OCI-LY3 (cell line): ENCODE measurements at regions not wholly inside any gene's neighbourhood (a gene's known extent, or its start where the extent isn't known, plus 50 kb on each side); places are given as distances from the start of the nearest gene placed in this dataset.

Experiments used
- H2AFZ ChIP-seq: fragments of 200-600, 300-600 bp; shearing (Covaris generic); 2 replicates; pipeline ENCODE4 v1.6.0; 2014; ENCODE audit warnings: antibody characterized with exemption, low read depth, low read length
- H3K27ac ChIP-seq: fragments of 200-600, 300-600 bp; sonication (generic); 2 replicates; pipeline ENCODE4 v1.5.1; 2014; ENCODE audit warnings: mild to moderate bottlenecking, low read length, moderate library complexity, mixed read lengths
- H3K27me3 ChIP-seq: fragments of 200-600, 300-600 bp; sonication (generic); 2 replicates; pipeline ENCODE4 v1.6.1; 2014; ENCODE audit warnings: low read depth, low read length, mixed read lengths
- H3K36me3 ChIP-seq: fragments of 200-600, 300-600 bp; sonication (generic); replicated peaks from 2 replicates; pipeline ENCODE3; 2014; ENCODE audit warnings: low read depth, low read length, mixed read lengths
- H3K4me1 ChIP-seq: fragments of 300-600, 200-600 bp; sonication (generic); 2 replicates; pipeline ENCODE4 v1.6.1; 2014; ENCODE audit warnings: low read length, mixed read lengths
- H3K4me2 ChIP-seq: fragments of 200-600, 300-600 bp; sonication (generic); 2 replicates; pipeline ENCODE4 v1.6.1; 2014; ENCODE audit warnings: low read length, mixed read lengths
- H3K4me3 ChIP-seq: fragments of 300-600, 200-600 bp; sonication (generic); 2 replicates; pipeline ENCODE4 v1.5.1; 2014; ENCODE audit warnings: antibody characterized with exemption, mild to moderate bottlenecking, low read length, moderate library complexity
- H3K79me2 ChIP-seq: fragments of 300-600, 200-600 bp; shearing (Covaris generic); 2 replicates; pipeline ENCODE4 v1.6.1; 2014; ENCODE audit warnings: mild to moderate bottlenecking, low read length, mixed read lengths
- H3K9ac ChIP-seq: fragments of 300-600, 200-600 bp; shearing (Covaris generic); 2 replicates; pipeline ENCODE4 v1.6.0; 2014; ENCODE audit warnings: mild to moderate bottlenecking, low read length, moderate library complexity
- H3K9me3 ChIP-seq: fragments of 200-600, 300-600 bp; shearing (Covaris generic); 2 replicates; pipeline ENCODE4 v1.6.1; 2014; ENCODE audit warnings: low read length, mixed read lengths; ENCODE audit not compliant: insufficient read depth
- H4K20me1 ChIP-seq: fragments of 200-600, 300-600 bp; sonication (generic); 2 replicates; pipeline ENCODE4 v1.6.1; 2016; ENCODE audit warnings: low read length, mixed read lengths; ENCODE audit not compliant: insufficient read depth
- CTCF ChIP-seq: fragments of 200-600, 300-600 bp; sonication (generic); IDR thresholded peaks from 2 replicates; pipeline ENCODE4 v1.5.1; 2014; ENCODE audit warnings: antibody characterized with exemption, low read length, low read depth
- EZH2phosphoT487 ChIP-seq: fragments of 200-600 bp; shearing (Covaris generic); IDR thresholded peaks from 2 replicates; pipeline ENCODE4 v1.6.1; 2018; ENCODE audit warnings: antibody characterized with exemption, mixed run types, low read depth

- no peak overlapping the region for H3K4me3 ChIP-seq
- H3K4me2 ChIP-seq, result no peak overlapping the region
- TF ChIP-seq EZH2phosphoT487, result no peak
- TF ChIP-seq CTCF, result no peak
- H3K27ac ChIP-seq, result no peak overlapping the region
- H3K36me3 ChIP-seq, result no peaks in the 10 kb centered on the region
- no peak overlapping the region for H3K9ac ChIP-seq
- no peaks in the 10 kb centered on the region for H3K9me3 ChIP-seq
- peaks cover 16% of the 10 kb centered on the region for H3K27me3 ChIP-seq
- H3K79me2 ChIP-seq, result no peaks in the 10 kb centered on the region
- H3K4me1 ChIP-seq, result no peaks in the 10 kb centered on the region
- H2AFZ ChIP-seq, result no peak overlapping the region
- no peaks in the 10 kb centered on the region for H4K20me1 ChIP-seq
Measured at GRCh38 chr11:122046846-122047245, 69.2 kb downstream of the BLID start.

GRCh38 chr11:122046438-122046837 is 69.6 kb downstream of the BLID start:
- no peak overlapping the region for H3K4me3 ChIP-seq
- H3K9ac ChIP-seq, result no peak overlapping the region
- no peaks in the 10 kb centered on the region for H3K36me3 ChIP-seq
- H3K27me3 ChIP-seq, result peaks cover 19% of the 10 kb centered on the region
- H3K79me2 ChIP-seq, result no peaks in the 10 kb centered on the region
- no peaks in the 10 kb centered on the region for H3K4me1 ChIP-seq
- no peak overlapping the region for H3K27ac ChIP-seq
- no peak overlapping the region for H2AFZ ChIP-seq
- no peaks in the 10 kb centered on the region for H4K20me1 ChIP-seq
- TF ChIP-seq CTCF (no peak), EZH2phosphoT487 (no peak)
- no peaks in the 10 kb centered on the region for H3K9me3 ChIP-seq
- H3K4me2 ChIP-seq, result no peak overlapping the region

GRCh38 chr11:122045181-122045586 is 70.8 kb downstream of the BLID start:
- no peak overlapping the region for H3K9ac ChIP-seq
- H3K79me2 ChIP-seq, result no peaks in the 10 kb centered on the region
- no peaks in the 10 kb centered on the region for H3K4me1 ChIP-seq
- H3K27ac ChIP-seq, result no peak overlapping the region
- H3K9me3 ChIP-seq, result no peaks in the 10 kb centered on the region
- H3K4me2 ChIP-seq, result no peak overlapping the region
- no peak overlapping the region for H3K4me3 ChIP-seq
- H4K20me1 ChIP-seq, result no peaks in the 10 kb centered on the region
- TF ChIP-seq EZH2phosphoT487 (no peak), CTCF (no peak)
- no peak overlapping the region for H2AFZ ChIP-seq
- H3K36me3 ChIP-seq, result no peaks in the 10 kb centered on the region
- H3K27me3 ChIP-seq, result peaks cover 29% of the 10 kb centered on the region

GRCh38 chr11:122044086-122044485 is 71.9 kb downstream of the BLID start:
- Histone ChIP-seq H3K79me2 (no peaks in the 10 kb centered on the region), H2AFZ (no peak overlapping the region), H3K4me3 (no peak overlapping the region), H3K36me3 (no peaks in the 10 kb centered on the region), H3K27me3 (peaks cover 32% of the 10 kb centered on the region), H3K9ac (no peak overlapping the region), H3K27ac (no peak overlapping the region), H3K4me1 (no peaks in the 10 kb centered on the region), H3K9me3 (no peaks in the 10 kb centered on the region), H3K4me2 (no peak overlapping the region), H4K20me1 (no peaks in the 10 kb centered on the region)
- TF ChIP-seq CTCF (no peak), EZH2phosphoT487 (no peak)
